ENCODE measurements at regions not wholly inside any gene's neighbourhood (a gene's known extent, or its start where the extent isn't known, plus 50 kb on each side); places are given as distances from the start of the nearest gene placed in this dataset.
"Not testable (repeated sequence)": the region's sequence is repeated elsewhere in the genome, so short reads cannot be mapped to it uniquely, and the experiment has no call there.

DNA sequence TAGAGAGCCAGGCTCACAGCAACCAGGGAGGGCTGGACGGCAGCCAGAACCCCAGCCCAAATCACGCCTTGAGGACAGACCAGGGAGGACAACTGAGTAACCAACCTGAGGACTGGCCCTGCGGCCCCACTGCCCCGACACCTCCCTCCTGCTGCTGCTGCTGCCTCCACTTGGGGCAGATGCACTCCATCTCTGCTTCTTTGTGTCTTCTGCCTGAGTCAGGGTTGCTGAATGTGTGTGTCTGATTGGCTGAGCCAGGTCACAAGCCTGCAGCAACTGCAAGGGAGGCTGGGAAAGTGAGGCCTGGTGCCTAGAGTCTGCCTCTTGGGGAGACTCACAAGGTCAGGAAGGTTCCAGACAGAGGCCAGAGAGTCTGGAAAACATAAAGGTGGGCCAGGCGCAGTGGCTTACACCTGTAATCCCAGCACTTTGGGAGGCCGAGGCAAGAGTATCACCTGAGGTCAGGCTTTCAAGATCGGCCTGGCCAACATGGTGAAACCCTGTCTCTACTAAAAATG lies 83.4 kb downstream of the ZFP36L2 start:
- DNase-seq = peak; percentile 46
- Mint-ChIP-seq H3K27me3 (no peaks in the 10 kb centered on the region), H3K27ac (peak overlapping the region; percentile 48), H3K4me1 (peaks cover 69% of the 10 kb centered on the region), H3K36me3 (ENCODE audit: low read depth) (peaks cover 15% of the 10 kb centered on the region), H3K9me3 (no peaks in the 10 kb centered on the region), H3K4me3 (peak overlapping the region; percentile 57)
- CTCF ChIA-PET = interaction anchor here (0.6 to 24.4 kb wide), 8 partner anchors 9 to 453 kb away, joined by 3 to 525 read pairs (median 6); partner anchors contain the start of genes THADA and ZFP36L2
- POLR2A ChIA-PET = no interaction called here

- POLR2A ChIA-PET = not testable (repeated sequence)
Observed at GRCh38 chr2:43141636-43142151, 84.7 kb downstream of the ZFP36L2 start.

DNA sequence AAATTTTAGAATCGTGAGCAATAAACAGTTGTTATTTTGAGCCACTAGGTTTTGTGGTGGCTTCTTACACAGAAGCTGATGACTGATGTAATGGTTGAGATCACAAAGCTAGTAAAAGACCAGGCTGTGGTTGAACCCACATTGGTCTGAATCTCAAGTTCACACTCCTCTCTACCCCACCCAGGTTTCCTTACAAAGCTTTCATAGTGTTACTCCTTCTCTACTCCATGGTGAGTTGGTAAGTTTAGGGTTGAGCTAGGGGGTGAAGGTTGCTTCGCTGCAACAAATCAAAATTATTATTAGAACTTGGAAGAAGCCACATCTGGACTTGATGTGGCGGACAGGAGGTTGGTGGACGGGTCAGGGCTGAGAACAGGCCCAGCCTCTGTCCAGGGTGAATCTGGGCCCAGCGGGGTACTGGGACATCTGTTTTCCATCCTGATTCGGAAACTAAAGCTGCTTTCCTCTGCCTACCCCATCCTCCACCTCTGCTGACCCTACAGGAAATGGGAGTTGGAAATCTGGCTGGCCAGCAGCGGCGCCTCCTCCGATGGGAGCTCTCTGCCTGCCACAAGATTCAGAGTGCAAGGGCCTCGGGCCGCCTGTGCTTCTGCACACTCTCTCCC lies 86.3 kb downstream of the ZFP36L2 start:
- H3K4me3 Mint-ChIP-seq = peak overlapping the region; percentile 60
- ChIA-PET POLR2A (interaction anchor here (0.6 to 1.1 kb wide), 3 partner anchors 35 to 998 kb away, joined by 3 to 5 read pairs (median 4); no protein-coding TSS in a partner anchor), CTCF (interaction anchor here (0.6 to 24.4 kb wide), 14 partner anchors 10 to 97 kb away, joined by 3 to 525 read pairs (median 4); partner anchors contain the start of gene ZFP36L2)
- no peaks in the 10 kb centered on the region for H3K27me3 Mint-ChIP-seq
- H3K27ac Mint-ChIP-seq = peak overlapping the region; percentile 84
- H3K36me3 Mint-ChIP-seq (ENCODE audit: low read depth) = peaks cover 17% of the 10 kb centered on the region
- no peaks in the 10 kb centered on the region for H3K9me3 Mint-ChIP-seq
- DNase-seq = peak; percentile 64
- H3K4me1 Mint-ChIP-seq = peaks cover 81% of the 10 kb centered on the region

More at GRCh38 chr2:43141636-43142151, 84.7 kb downstream of the ZFP36L2 start:
- DNase-seq, H3K9me3 Mint-ChIP-seq, H3K27me3 Mint-ChIP-seq: not testable (repeated sequence)
- CTCF ChIA-PET = interaction anchor here (1.8 to 24.4 kb wide), 4 partner anchors 8 to 75 kb away, joined by 5 to 525 read pairs (median 36); partner anchors contain the start of gene ZFP36L2
- peak overlapping the region; percentile 57 for H3K4me3 Mint-ChIP-seq
- peaks cover 76% of the 10 kb centered on the region for H3K4me1 Mint-ChIP-seq
- peaks cover 17% of the 10 kb centered on the region for H3K36me3 Mint-ChIP-seq (ENCODE audit: low read depth)
- peak overlapping the region; percentile 80 for H3K27ac Mint-ChIP-seq

DNA sequence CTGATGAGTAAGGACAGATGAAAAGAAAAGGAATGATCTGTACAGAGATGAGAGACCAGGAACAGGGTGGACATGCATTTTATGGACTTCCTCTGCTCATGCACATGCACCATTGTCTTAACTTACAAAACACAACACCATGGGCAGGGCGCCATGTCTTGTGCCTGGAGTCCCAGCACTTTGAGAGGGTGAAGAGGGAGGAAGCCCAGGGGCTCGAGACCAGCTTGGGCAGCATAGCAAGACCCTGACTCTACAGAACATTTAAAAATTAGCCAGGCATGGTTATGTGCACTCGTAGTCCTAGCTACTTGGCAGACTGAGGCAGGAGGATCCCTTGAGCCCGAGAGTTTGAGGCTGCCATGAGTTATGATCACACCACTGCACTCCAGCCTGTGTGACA lies 86.9 kb downstream of the ZFP36L2 start:
- H3K4me1 Mint-ChIP-seq = peaks cover 83% of the 10 kb centered on the region
- H3K27ac Mint-ChIP-seq = peak overlapping the region; percentile 84
- POLR2A ChIA-PET = interaction anchor here (1.0 to 1.1 kb wide), 2 partner anchors 35 to 81 kb away, joined by 4 to 5 read pairs; no protein-coding TSS in a partner anchor
- H3K27me3 Mint-ChIP-seq = no peaks in the 10 kb centered on the region
- H3K9me3 Mint-ChIP-seq = no peaks in the 10 kb centered on the region
- CTCF ChIA-PET = interaction anchor here (0.5 to 24.4 kb wide), 14 partner anchors 10 to 364 kb away, joined by 3 to 525 read pairs (median 4); partner anchors contain the start of gene ZFP36L2
- peak overlapping the region; percentile 60 for H3K4me3 Mint-ChIP-seq
- DNase-seq = no peak
- peaks cover 17% of the 10 kb centered on the region for H3K36me3 Mint-ChIP-seq (ENCODE audit: low read depth)

DNA sequence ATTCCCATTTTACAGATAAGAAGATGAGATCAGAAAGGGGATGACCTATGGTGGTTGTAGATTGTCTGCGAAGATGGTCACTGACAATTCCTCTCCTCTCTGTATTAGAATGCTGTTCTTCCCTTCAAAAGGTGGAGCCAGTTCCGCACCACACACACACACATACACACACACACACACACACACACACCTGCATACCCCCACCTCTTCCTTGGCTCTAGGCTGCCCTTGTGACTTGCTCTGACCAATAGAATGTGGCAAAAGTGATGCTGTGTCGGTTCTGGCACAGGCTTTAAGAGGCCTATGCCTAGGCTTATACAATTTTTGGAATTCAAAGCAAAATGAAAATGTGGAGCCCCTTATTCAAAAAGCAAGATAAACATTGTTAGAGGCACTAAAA lies 88.0 kb downstream of the ZFP36L2 start:
- POLR2A ChIA-PET = no interaction called here

GRCh38 chr2:43136876-43137275 lies 89.5 kb downstream of the ZFP36L2 start:
- Mint-ChIP-seq H3K27ac (peak overlapping the region; percentile 97), H3K36me3 (ENCODE audit: low read depth) (peaks cover 14% of the 10 kb centered on the region), H3K4me1 (peaks cover 89% of the 10 kb centered on the region), H3K4me3 (peak overlapping the region; percentile 61), H3K27me3 (no peaks in the 10 kb centered on the region), H3K9me3 (no peaks in the 10 kb centered on the region)
- DNase-seq = peak; percentile 92
- CTCF ChIA-PET = interaction anchor here (1.2 to 24.4 kb wide), 5 partner anchors 7 to 80 kb away, joined by 3 to 525 read pairs (median 6); partner anchors contain the start of gene ZFP36L2
- POLR2A ChIA-PET = interaction anchor here (1.3 kb wide), 1 partner anchor 85 kb away, joined by 4 read pairs; no protein-coding TSS in a partner anchor

More for the DNA sequence above, 88.0 kb downstream of the ZFP36L2 start:
- H3K4me1 Mint-ChIP-seq = peaks cover 86% of the 10 kb centered on the region
- no peaks in the 10 kb centered on the region for H3K9me3 Mint-ChIP-seq
- peaks cover 17% of the 10 kb centered on the region for H3K36me3 Mint-ChIP-seq (ENCODE audit: low read depth)
- CTCF ChIA-PET = interaction anchor here (1.1 to 24.4 kb wide), 6 partner anchors 9 to 79 kb away, joined by 3 to 525 read pairs (median 14); partner anchors contain the start of gene ZFP36L2
- H3K4me3 Mint-ChIP-seq = peak overlapping the region; percentile 8
- H3K27me3 Mint-ChIP-seq = no peaks in the 10 kb centered on the region
- DNase-seq = no peak
- peak overlapping the region; percentile 97 for H3K27ac Mint-ChIP-seq

- peak overlapping the region; percentile 61 for H3K4me3 Mint-ChIP-seq
- POLR2A ChIA-PET = interaction anchor here (1.3 kb wide), 1 partner anchor 86 kb away, joined by 4 read pairs; no protein-coding TSS in a partner anchor
Observed at GRCh38 chr2:43136011-43136799, 90.2 kb downstream of the ZFP36L2 start.

GRCh38 chr2:43135583-43135982 lies 90.8 kb downstream of the ZFP36L2 start:
- ChIA-PET CTCF (interaction anchor here (0.9 to 24.4 kb wide), 7 partner anchors 9 to 406 kb away, joined by 3 to 525 read pairs (median 6); partner anchors contain the start of gene ZFP36L2), POLR2A (interaction anchor here (0.9 kb wide), 1 partner anchor 90 kb away, joined by 3 read pairs; no protein-coding TSS in a partner anchor)
- peaks cover 95% of the 10 kb centered on the region for H3K4me1 Mint-ChIP-seq
- no peaks in the 10 kb centered on the region for H3K9me3 Mint-ChIP-seq
- peak overlapping the region; percentile 37 for H3K4me3 Mint-ChIP-seq
- H3K27me3 Mint-ChIP-seq = no peaks in the 10 kb centered on the region
- peaks cover 14% of the 10 kb centered on the region for H3K36me3 Mint-ChIP-seq (ENCODE audit: low read depth)
- peak overlapping the region; percentile 97 for H3K27ac Mint-ChIP-seq
- no peak for DNase-seq

More at GRCh38 chr2:43136011-43136799, 90.2 kb downstream of the ZFP36L2 start:
- no peaks in the 10 kb centered on the region for H3K9me3 Mint-ChIP-seq
- no peaks in the 10 kb centered on the region for H3K27me3 Mint-ChIP-seq
- DNase-seq = no peak
- H3K4me1 Mint-ChIP-seq = peaks cover 92% of the 10 kb centered on the region
- CTCF ChIA-PET = interaction anchor here (0.9 to 24.4 kb wide), 5 partner anchors 9 to 160 kb away, joined by 3 to 525 read pairs (median 6); partner anchors contain the start of gene ZFP36L2
- H3K36me3 Mint-ChIP-seq (ENCODE audit: low read depth) = peaks cover 14% of the 10 kb centered on the region
- peak overlapping the region; percentile 97 for H3K27ac Mint-ChIP-seq

GRCh38 chr2:43134571-43134889 lies 91.9 kb downstream of the ZFP36L2 start:
- ChIA-PET POLR2A (interaction anchor here (1.1 to 3.2 kb wide), 2 partner anchors 35 to 93 kb away, joined by 3 to 18 read pairs; partner anchors contain the start of gene ZFP36L2), CTCF (interaction anchor here (0.6 to 24.4 kb wide), 8 partner anchors 34 to 417 kb away, joined by 3 to 525 read pairs (median 4); partner anchors contain the start of gene ZFP36L2)
- Mint-ChIP-seq H3K9me3 (no peaks in the 10 kb centered on the region), H3K4me3 (peak overlapping the region; percentile 19), H3K36me3 (ENCODE audit: low read depth) (peaks cover 8% of the 10 kb centered on the region), H3K4me1 (peaks cover 95% of the 10 kb centered on the region), H3K27me3 (no peaks in the 10 kb centered on the region), H3K27ac (peak overlapping the region; percentile 97)
- no peak for DNase-seq

DNA sequence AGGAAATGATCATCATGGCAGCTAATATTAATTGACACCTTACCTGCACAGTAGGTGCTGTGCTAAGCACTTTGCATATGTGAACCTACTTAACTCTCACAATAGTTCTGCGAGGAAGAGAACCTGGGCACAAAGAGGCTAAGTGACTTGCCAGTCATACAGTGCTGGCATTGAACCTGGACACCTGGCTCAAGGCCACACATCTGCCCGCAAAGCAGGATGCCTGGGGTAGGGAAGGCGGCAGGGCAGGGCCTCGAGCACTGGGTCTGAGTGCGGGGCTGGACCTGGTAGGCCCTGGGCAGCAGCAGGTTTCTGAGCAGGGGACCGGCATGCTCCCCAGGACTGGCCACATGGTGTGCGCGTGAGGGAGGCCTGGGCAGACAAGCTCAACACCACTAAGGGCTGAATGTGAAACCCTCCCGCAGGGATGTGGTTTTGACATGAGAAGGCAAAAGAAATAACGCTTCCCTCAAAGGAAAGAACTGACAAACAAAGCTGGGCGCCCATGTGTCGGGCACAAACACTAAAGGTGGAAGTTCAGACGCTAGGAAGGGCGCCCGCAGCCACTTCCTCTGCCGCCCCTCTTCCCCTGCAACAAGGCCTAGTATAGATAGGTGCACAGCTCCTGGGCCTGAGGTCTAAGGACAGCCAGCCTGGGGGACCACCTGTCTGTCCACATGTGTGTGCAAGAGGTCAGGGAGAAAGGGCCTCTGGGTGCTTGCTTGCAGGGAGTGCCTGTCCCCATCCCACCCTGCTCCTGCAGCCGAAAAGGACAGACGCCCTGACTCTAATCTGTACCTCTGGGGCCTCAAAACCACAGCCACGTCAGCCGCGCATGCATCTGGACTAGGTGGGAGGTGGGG lies 92.5 kb downstream of the ZFP36L2 start:
- Mint-ChIP-seq H3K27ac (peak overlapping the region; percentile 97), H3K4me1 (peaks cover 97% of the 10 kb centered on the region), H3K27me3 (no peaks in the 10 kb centered on the region), H3K9me3 (no peaks in the 10 kb centered on the region), H3K4me3 (peak overlapping the region; percentile 7), H3K36me3 (ENCODE audit: low read depth) (peaks cover 6% of the 10 kb centered on the region)
- peak; percentile 87 for DNase-seq
- CTCF ChIA-PET = interaction anchor here (0.6 to 24.4 kb wide), 7 partner anchors 18 to 418 kb away, joined by 3 to 525 read pairs (median 5); partner anchors contain the start of gene ZFP36L2
- POLR2A ChIA-PET = interaction anchor here (0.8 to 3.2 kb wide), 3 partner anchors 35 to 93 kb away, joined by 3 to 18 read pairs (median 8); partner anchors contain the start of gene ZFP36L2

GRCh38 chr2:43133336-43133707 lies 93.1 kb downstream of the ZFP36L2 start:
- peaks cover 2% of the 10 kb centered on the region for H3K36me3 Mint-ChIP-seq (ENCODE audit: low read depth)
- peak overlapping the region; percentile 97 for H3K27ac Mint-ChIP-seq
- H3K9me3 Mint-ChIP-seq = no peaks in the 10 kb centered on the region
- peaks cover 98% of the 10 kb centered on the region for H3K4me1 Mint-ChIP-seq
- DNase-seq = no peak
- POLR2A ChIA-PET = interaction anchor here (0.6 to 3.2 kb wide), 4 partner anchors 36 to 94 kb away, joined by 3 to 18 read pairs (median 6); partner anchors contain the start of gene ZFP36L2
- peak overlapping the region; percentile 55 for H3K4me3 Mint-ChIP-seq
- CTCF ChIA-PET = interaction anchor here (0.5 to 24.4 kb wide), 9 partner anchors 19 to 84 kb away, joined by 3 to 525 read pairs (median 5); partner anchors contain the start of gene ZFP36L2
- no peaks in the 10 kb centered on the region for H3K27me3 Mint-ChIP-seq
